ENCODE measurements at regions not wholly inside any gene's neighbourhood (a gene's known extent, or its start where the extent isn't known, plus 50 kb on each side); places are given as distances from the start of the nearest gene placed in this dataset.

DNA sequence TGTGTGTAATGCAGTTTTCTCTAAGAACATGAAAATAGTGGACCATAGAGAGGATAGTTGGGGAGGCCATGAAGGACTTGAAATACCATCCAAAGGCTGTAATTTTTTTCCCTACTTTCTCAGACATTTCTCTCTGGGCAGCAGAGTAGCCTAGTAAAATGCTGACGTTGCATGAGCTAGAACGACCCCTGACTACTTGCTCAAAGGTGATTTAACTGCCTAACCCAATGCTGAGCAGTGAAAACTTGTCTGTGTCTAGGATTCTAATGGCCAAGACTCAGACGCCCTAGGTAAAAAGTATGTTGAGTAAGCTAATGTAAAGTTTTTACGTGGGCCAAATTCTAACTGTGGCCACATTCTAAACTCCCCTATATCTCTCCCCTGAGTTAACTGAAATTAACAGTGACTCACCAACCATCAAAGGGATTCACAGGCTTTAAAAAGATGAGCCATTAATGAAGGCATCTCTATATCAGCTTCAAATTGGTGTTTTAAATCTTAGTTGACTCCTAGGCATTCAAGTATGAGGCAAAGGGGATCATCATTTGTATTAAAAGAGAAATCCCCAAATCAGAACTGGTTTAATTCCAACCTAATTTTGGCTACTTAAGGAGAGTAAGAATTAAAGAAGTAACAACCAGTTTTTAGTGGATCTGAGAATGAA is 121.0 kb upstream of the GAS1 start:
- 56 to 66% methylated on average over 4 of the region's 4 CpGs for WGBS, 2 experiments (ENCODE audit: low coverage in 1 of 2, low lambda C conversion rate in 2 of 2, missing lambda C conversion rate in 2 of 2)
- no peak for DNase-seq
- H3F3A ChIP-seq (ENCODE audit: insufficient read depth) = peaks cover 69% of the 10 kb centered on the region
- peaks cover 3% of the 10 kb centered on the region; the same call in 1 of the 2 replicates for H3K9me2 ChIP-seq (ENCODE audit: insufficient read depth)
- no peaks in the 10 kb centered on the region for H3K79me2 ChIP-seq (ENCODE audit: insufficient read depth)
- peaks cover 63% of the 10 kb centered on the region for H3K4me1 ChIP-seq (ENCODE audit: insufficient read depth)
- no peak overlapping the region for H3K4me2 ChIP-seq (ENCODE audit: unreplicated experiment)
- no peak overlapping the region for H2AFZ ChIP-seq
- in situ Hi-C loops (cut with MboI) = no loop called here
- H3K27ac ChIP-seq = 0 out of 2 replicates have a peak overlapping the region, but pooled peaks have one; percentile 4
- H3K9me3 ChIP-seq (ENCODE audit: low read depth) = no peaks in the 10 kb centered on the region
- TF ChIP-seq EZH2 (IDR thresholded peaks at IDR 0.05; ENCODE audit: insufficient read depth, poor library complexity, severe bottlenecking) = no peak
- no peaks in the 10 kb centered on the region for H3K36me3 ChIP-seq (ENCODE audit: low read depth)
- H3K4me3 ChIP-seq = no peak overlapping the region
- H3K9ac ChIP-seq = no peak overlapping the region
- no peaks in the 10 kb centered on the region for H4K20me1 ChIP-seq (ENCODE audit: insufficient read depth)
- no peaks in the 10 kb centered on the region for H3K27me3 ChIP-seq (replicated peaks; ENCODE audit: insufficient read depth)

DNA sequence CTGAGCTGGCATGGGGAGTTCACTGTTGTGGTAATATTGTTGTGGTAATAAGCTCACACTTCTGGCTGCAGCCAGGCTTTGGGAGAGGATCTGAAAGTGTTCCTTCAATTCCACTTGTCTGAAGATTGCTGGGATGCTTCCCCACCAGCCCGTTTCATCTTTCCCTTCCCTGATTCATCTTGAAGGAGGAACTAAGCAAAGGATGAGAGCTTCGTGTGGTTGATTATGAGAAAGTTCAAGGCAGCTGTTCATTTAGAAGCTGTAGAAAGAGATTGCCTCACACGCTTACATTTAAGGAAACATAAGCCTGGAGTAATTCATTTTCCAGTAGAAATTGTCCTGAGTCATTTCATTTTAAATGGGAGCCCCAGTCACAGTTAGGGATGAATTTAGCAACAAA is 122.4 kb upstream of the GAS1 start:
- Histone ChIP-seq H4K20me1 (ENCODE audit: insufficient read depth) (no peaks in the 10 kb centered on the region), H3F3A (ENCODE audit: insufficient read depth) (peaks cover 56% of the 10 kb centered on the region), H3K9me2 (ENCODE audit: insufficient read depth) (peaks cover 3% of the 10 kb centered on the region; the same call in 1 of the 2 replicates), H3K27me3 (replicated peaks; ENCODE audit: insufficient read depth) (no peaks in the 10 kb centered on the region), H3K4me2 (ENCODE audit: unreplicated experiment) (peak overlapping the region; percentile 56), H3K9ac (0 out of 2 replicates have a peak overlapping the region, but pooled peaks have one; percentile 9), H2AFZ (no peak overlapping the region; the same call in 1 of the 2 replicates), H3K27ac (peak overlapping the region; percentile 52), H3K4me1 (ENCODE audit: insufficient read depth) (peaks cover 50% of the 10 kb centered on the region), H3K79me2 (ENCODE audit: insufficient read depth) (no peaks in the 10 kb centered on the region), H3K4me3 (no peak overlapping the region), H3K36me3 (ENCODE audit: low read depth) (no peaks in the 10 kb centered on the region), H3K9me3 (ENCODE audit: low read depth) (no peaks in the 10 kb centered on the region)
- peak; percentile 81 for DNase-seq
- in situ Hi-C loops (cut with MboI) = no loop called here
- TF ChIP-seq EZH2 (IDR thresholded peaks at IDR 0.05; ENCODE audit: insufficient read depth, poor library complexity, severe bottlenecking) = no peak
- 9% methylated on average over 3 of the region's 3 CpGs for WGBS, 2 experiments (ENCODE audit: low coverage in 1 of 2, low lambda C conversion rate in 2 of 2, missing lambda C conversion rate in 2 of 2)

DNA sequence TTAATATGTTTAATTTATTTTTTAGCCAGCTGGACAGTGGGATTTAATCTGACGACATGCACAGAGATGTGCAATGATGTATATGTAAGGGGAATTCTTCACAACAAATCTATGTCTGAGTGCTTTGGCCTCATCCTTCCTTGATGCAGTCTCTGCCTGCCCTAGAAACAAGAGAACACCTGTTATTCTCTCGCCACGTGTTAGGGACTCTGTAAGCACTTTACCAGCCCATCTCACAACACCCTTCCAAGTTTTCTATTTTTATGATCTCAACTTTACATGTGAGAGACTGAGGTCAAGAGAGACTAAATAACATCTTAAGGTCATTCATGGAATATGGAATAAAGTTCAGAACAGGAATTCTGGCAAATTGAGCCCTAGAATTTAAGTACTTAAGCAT is 123.0 kb upstream of the GAS1 start:
- H3K9me3 ChIP-seq (ENCODE audit: low read depth) = no peaks in the 10 kb centered on the region
- 97 to 98% methylated on average over 3 of the region's 3 CpGs for WGBS, 2 experiments (ENCODE audit: low coverage in 1 of 2, low lambda C conversion rate in 2 of 2, missing lambda C conversion rate in 2 of 2)
- H4K20me1 ChIP-seq (ENCODE audit: insufficient read depth) = no peaks in the 10 kb centered on the region
- peak overlapping the region; percentile 52 for H3K27ac ChIP-seq
- no peaks in the 10 kb centered on the region for H3K36me3 ChIP-seq (ENCODE audit: low read depth)
- no peaks in the 10 kb centered on the region for H3K79me2 ChIP-seq (ENCODE audit: insufficient read depth)
- peaks cover 48% of the 10 kb centered on the region for H3K4me1 ChIP-seq (ENCODE audit: insufficient read depth)
- peak overlapping the region; percentile 56 for H3K4me2 ChIP-seq (ENCODE audit: unreplicated experiment)
- no peak overlapping the region for H3K9ac ChIP-seq
- TF ChIP-seq EZH2 (IDR thresholded peaks at IDR 0.05; ENCODE audit: insufficient read depth, poor library complexity, severe bottlenecking) (no peak), EZH2phosphoT487 (IDR thresholded peaks at IDR 0.05; ENCODE audit: insufficient read depth, low read depth) (no peak)
- no peak overlapping the region for H2AFZ ChIP-seq
- H3K4me3 ChIP-seq = no peak overlapping the region
- no peak for DNase-seq
- peaks cover 2% of the 10 kb centered on the region; the same call in 1 of the 2 replicates for H3K9me2 ChIP-seq (ENCODE audit: insufficient read depth)
- H3K27me3 ChIP-seq (replicated peaks; ENCODE audit: insufficient read depth) = no peaks in the 10 kb centered on the region
- peaks cover 55% of the 10 kb centered on the region for H3F3A ChIP-seq (ENCODE audit: insufficient read depth)
- in situ Hi-C loops (cut with MboI) = no loop called here

DNA sequence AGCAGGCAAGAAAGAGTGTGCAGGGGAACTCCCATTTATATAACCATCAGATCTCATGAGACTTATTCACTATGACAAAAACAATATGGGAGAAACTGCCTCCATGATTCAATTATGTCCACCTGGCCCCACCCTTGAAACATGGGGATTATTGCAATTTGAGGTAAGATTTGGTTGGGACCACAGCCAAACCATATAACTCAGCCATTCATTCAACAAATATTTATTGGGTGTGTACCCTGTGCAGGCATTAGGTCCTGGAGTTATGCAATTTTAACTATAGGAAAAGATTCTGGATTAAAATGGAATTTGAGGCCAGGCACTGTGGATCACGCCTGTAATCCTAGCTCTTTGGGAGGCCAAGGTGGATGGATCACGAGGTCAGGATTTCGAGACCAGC is 124.2 kb upstream of the GAS1 start:
- H2AFZ ChIP-seq = no peak overlapping the region
- no peak overlapping the region for H3K4me3 ChIP-seq
- peaks cover 47% of the 10 kb centered on the region for H3F3A ChIP-seq (ENCODE audit: insufficient read depth)
- peaks cover 38% of the 10 kb centered on the region for H3K4me1 ChIP-seq (ENCODE audit: insufficient read depth)
- WGBS, 2 experiments (ENCODE audit: low coverage in 1 of 2, low lambda C conversion rate in 2 of 2, missing lambda C conversion rate in 2 of 2) = 83 to 87% methylated on average over 3 of the region's 3 CpGs
- no peaks in the 10 kb centered on the region for H3K27me3 ChIP-seq (replicated peaks; ENCODE audit: insufficient read depth)
- TF ChIP-seq EZH2 (IDR thresholded peaks at IDR 0.05; ENCODE audit: insufficient read depth, poor library complexity, severe bottlenecking) = no peak
- H3K9me3 ChIP-seq (ENCODE audit: low read depth) = no peaks in the 10 kb centered on the region
- no peaks in the 10 kb centered on the region for H4K20me1 ChIP-seq (ENCODE audit: insufficient read depth)
- H3K9ac ChIP-seq = no peak overlapping the region
- H3K9me2 ChIP-seq (ENCODE audit: insufficient read depth) = no peaks in the 10 kb centered on the region
- H3K27ac ChIP-seq = no peak overlapping the region
- in situ Hi-C loops (cut with MboI) = no loop called here
- H3K36me3 ChIP-seq (ENCODE audit: low read depth) = no peaks in the 10 kb centered on the region
- no peak overlapping the region for H3K4me2 ChIP-seq (ENCODE audit: unreplicated experiment)
- H3K79me2 ChIP-seq (ENCODE audit: insufficient read depth) = no peaks in the 10 kb centered on the region
- DNase-seq = no peak

DNA sequence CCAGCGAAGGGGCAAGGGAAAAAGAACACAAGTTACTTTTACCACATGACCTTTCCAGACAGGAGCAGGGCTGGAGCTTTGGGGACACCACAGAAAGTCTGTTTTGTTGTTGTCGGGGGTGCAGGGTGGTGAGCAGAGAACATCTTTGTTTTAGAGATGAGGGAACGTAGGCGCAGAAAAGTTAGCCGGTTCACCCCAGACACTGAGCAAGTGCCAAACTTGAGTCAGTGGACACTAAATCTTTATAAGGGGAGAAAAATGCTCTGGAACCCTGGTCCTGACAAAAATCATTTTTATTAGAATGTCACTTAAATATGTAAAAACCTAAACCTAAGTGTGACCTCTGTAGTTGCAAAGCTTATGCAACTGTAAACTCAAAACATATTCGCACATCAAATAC is 126.4 kb upstream of the GAS1 start:
- Histone ChIP-seq H3K9me2 (ENCODE audit: insufficient read depth) (no peaks in the 10 kb centered on the region), H3K9ac (no peak overlapping the region), H3K79me2 (ENCODE audit: insufficient read depth) (no peaks in the 10 kb centered on the region), H3K27me3 (replicated peaks; ENCODE audit: insufficient read depth) (no peaks in the 10 kb centered on the region), H3K9me3 (ENCODE audit: low read depth) (no peaks in the 10 kb centered on the region), H3K4me3 (no peak overlapping the region), H2AFZ (no peak overlapping the region), H3K36me3 (ENCODE audit: low read depth) (no peaks in the 10 kb centered on the region), H4K20me1 (ENCODE audit: insufficient read depth) (no peaks in the 10 kb centered on the region), H3K4me2 (ENCODE audit: unreplicated experiment) (no peak overlapping the region), H3K27ac (no peak overlapping the region), H3K4me1 (ENCODE audit: insufficient read depth) (peaks cover 20% of the 10 kb centered on the region), H3F3A (ENCODE audit: insufficient read depth) (peaks cover 25% of the 10 kb centered on the region)
- in situ Hi-C loops (cut with MboI) = no loop called here
- 90 to 93% methylated on average over 6 of the region's 6 CpGs for WGBS, 2 experiments (ENCODE audit: low coverage in 1 of 2, low lambda C conversion rate in 2 of 2, missing lambda C conversion rate in 2 of 2)
- DNase-seq = no peak
- TF ChIP-seq EZH2 (IDR thresholded peaks at IDR 0.05; ENCODE audit: insufficient read depth, poor library complexity, severe bottlenecking) = no peak
- no peak for TF ChIP-seq EZH2phosphoT487 (IDR thresholded peaks at IDR 0.05; ENCODE audit: insufficient read depth, low read depth)
